A549 (cell line): ENCODE measurements at regions not wholly inside any gene's neighbourhood (a gene's known extent, or its start where the extent isn't known, plus 50 kb on each side); places are given as distances from the start of the nearest gene placed in this dataset.

Experiments used
- ATAC-seq, 2 experiments: fragments of 200-7000 bp in 1 of 2; fragments of >200 bp in 1 of 2; cut with Nextera tagmentation in 1 of 2; cut with Tn5 transposase in 1 of 2; 3 replicates each; pipeline versions ENCODE4 v1.8.0 to v1.9.1; 2018 to 2020; ENCODE audit warnings: mild to moderate bottlenecking in 1 of 2, moderate library complexity in 1 of 2
- CTCF ChIA-PET: fragments of 300-600 bp; sonication (Branson Sonifier 250); formaldehyde crosslinking; extraction: SDS; loops from one replicate; lab custom pipeline; 2021; ENCODE audit warnings: antibody characterized with exemption, inconsistent platforms; lab: Yijun Ruan, JAX
- POLR2A ChIA-PET: fragments of 350-600 bp; formaldehyde crosslinking; extraction: SDS; loops from one replicate; lab custom pipeline; 2021; ENCODE audit warnings: antibody characterized with exemption, inconsistent platforms; lab: Yijun Ruan, JAX
- DNase-seq, 2 experiments: peaks; one replicate each; pipeline versions ENCODE4 v3.0.0 to v3.0.0-alpha.2; 2011 to 2016; ENCODE audit warnings: low read depth in 1 of 2, low spot score in 1 of 2
- FAIRE-seq: peaks from 2 replicates; lab custom pipeline; 2011; peaks lifted over from hg19 to GRCh38; lab: Jason Lieb, UNC
- H3K27ac ChIP-seq, 2 experiments: fragments of >200 bp; sonication (Bioruptor Twin); formaldehyde crosslinking; 3 replicates each; pipeline ENCODE4 v1.5.1; 2016 to 2017
- H3K4me1 ChIP-seq: fragments of >200 bp; sonication (Bioruptor Twin); formaldehyde crosslinking; 3 replicates; pipeline ENCODE4 v1.6.1; 2016
- H3K4me2 ChIP-seq: fragments of >200 bp; sonication (Bioruptor Twin); formaldehyde crosslinking; 3 replicates; pipeline ENCODE4 v1.6.1; 2016
- H3K4me3 ChIP-seq: fragments of >200 bp; sonication (Bioruptor Twin); formaldehyde crosslinking; 3 replicates; pipeline ENCODE4 v1.5.1; 2016
- H3K9me3 ChIP-seq: fragments of >200 bp; sonication (Bioruptor Twin); formaldehyde crosslinking; 3 replicates; pipeline ENCODE4 v1.6.1; 2016
- BCL3 ChIP-seq: fragments of >200 bp; sonication (Bioruptor Twin); formaldehyde crosslinking; IDR thresholded peaks from 3 replicates; pipeline ENCODE4 v1.6.1; 2016
- BHLHE40 ChIP-seq: IDR thresholded peaks from 2 replicates; pipeline ENCODE4 v1.6.1; 2012; ENCODE audit warnings: low read depth, low read length, inconsistent platforms
- CHD4 ChIP-seq: fragments of 200-600 bp; sonication (generic); IDR thresholded peaks from 2 replicates; pipeline ENCODE4 v1.6.1; 2016; ENCODE audit warnings: antibody characterized with exemption, mild to moderate bottlenecking, borderline replicate concordance
- CTCF ChIP-seq: fragments of >200 bp; sonication (Bioruptor Twin); formaldehyde crosslinking; IDR thresholded peaks from 3 replicates; pipeline ENCODE4 v1.5.1; 2016
- E2F6 ChIP-seq: IDR thresholded peaks from 2 replicates; pipeline ENCODE4 v1.6.1; 2012; ENCODE audit warnings: low read depth, borderline replicate concordance
- EHMT2 ChIP-seq: fragments of 200-600 bp; sonication (generic); IDR thresholded peaks from 2 replicates; pipeline ENCODE4 v1.6.1; 2016; ENCODE audit warnings: antibody characterized with exemption, low read depth, mild to moderate bottlenecking, moderate library complexity
- EP300 ChIP-seq, 2 experiments: fragments of >200 bp; sonication (Bioruptor Twin); formaldehyde crosslinking; IDR thresholded peaks; 2 replicates in 1 of 2; 3 replicates in 1 of 2; pipeline ENCODE4 v1.6.1; 2016 to 2017
- ESRRA ChIP-seq: fragments of 150-350 bp; IDR thresholded peaks from 2 replicates; pipeline ENCODE4 v1.6.1; 2014; ENCODE audit warnings: mild to moderate bottlenecking, low read length, borderline replicate concordance
- FOSB ChIP-seq: fragments of 250-450 bp; sonication (Bioruptor Pico); IDR thresholded peaks from 2 replicates; pipeline ENCODE4 v1.5.0; 2020; ENCODE audit warnings: mild to moderate bottlenecking, moderate library complexity
- FOSL2 ChIP-seq, 2 experiments: fragments of 450-650 bp in 1 of 2; fragments of >200 bp in 1 of 2; sonication (Bioruptor Twin) in 1 of 2; formaldehyde crosslinking; IDR thresholded peaks; 2 replicates each; pipeline versions ENCODE4 v1.5.0 to v1.6.1; 2016 to 2020; ENCODE audit warnings: mild to moderate bottlenecking in 1 of 2, moderate library complexity in 1 of 2
- HES2 ChIP-seq: fragments of >200 bp; sonication (Bioruptor Twin); formaldehyde crosslinking; IDR thresholded peaks from 2 replicates; pipeline ENCODE4 v1.6.1; 2016
- HOXA7 ChIP-seq: fragments of 250-450 bp; sonication (Bioruptor Pico); IDR thresholded peaks from 2 replicates; pipeline ENCODE4 v1.5.0; 2020; ENCODE audit warnings: mild to moderate bottlenecking, moderate library complexity
- JUNB ChIP-seq: fragments of >200 bp; sonication (Bioruptor Twin); formaldehyde crosslinking; IDR thresholded peaks from 2 replicates; pipeline ENCODE4 v1.6.1; 2016
- NPAS2 ChIP-seq: fragments of 250-450 bp; sonication (Bioruptor Pico); IDR thresholded peaks from 2 replicates; pipeline ENCODE4 v1.8.0; 2022; ENCODE audit warnings: mild to moderate bottlenecking, moderate library complexity, borderline replicate concordance
- PBX3 ChIP-seq: IDR thresholded peaks from 2 replicates; pipeline ENCODE4 v1.6.1; 2012
- POLR2A ChIP-seq: IDR thresholded peaks from 2 replicates; pipeline ENCODE4 v1.6.1; 2012; ENCODE audit warnings: mild to moderate bottlenecking, low read length
- RAD21 ChIP-seq, 2 experiments: fragments of >200 bp in 1 of 2; sonication (Bioruptor Twin) in 1 of 2; formaldehyde crosslinking in 1 of 2; IDR thresholded peaks in 1 of 2; conservative IDR thresholded peaks in 1 of 2; 2 replicates in 1 of 2; 3 replicates in 1 of 2; pipeline ENCODE4 v1.6.1; 2012 to 2018; ENCODE audit warnings: inconsistent platforms in 1 of 2
- RARB ChIP-seq: fragments of 250-450 bp; sonication (Bioruptor Pico); IDR thresholded peaks from 2 replicates; pipeline ENCODE4 v1.8.0; 2021; ENCODE audit warnings: mild to moderate bottlenecking, moderate library complexity
- RCOR1 ChIP-seq: fragments of 150-350 bp; IDR thresholded peaks from 2 replicates; pipeline ENCODE4 v1.6.1; 2014; ENCODE audit warnings: antibody characterized with exemption, low read length, low read depth
- REST ChIP-seq: fragments of 200-600 bp; sonication (generic); IDR thresholded peaks from 2 replicates; pipeline ENCODE4 v1.6.1; 2016; ENCODE audit warnings: antibody characterized with exemption, mild to moderate bottlenecking, moderate library complexity
- TFCP2L1 ChIP-seq: fragments of 250-450 bp; sonication (Bioruptor Pico); IDR thresholded peaks from 2 replicates; pipeline ENCODE4 v1.5.0; 2021; ENCODE audit warnings: mild to moderate bottlenecking
- TP53 ChIP-seq: fragments of 250-450 bp; sonication (Bioruptor Pico); IDR thresholded peaks from 2 replicates; pipeline ENCODE4 v1.5.0; 2021; ENCODE audit warnings: mild to moderate bottlenecking, moderate library complexity
- ZC3H11A ChIP-seq: fragments of 450-650 bp; IDR thresholded peaks from 2 replicates; pipeline ENCODE4 v1.6.1; 2014; ENCODE audit warnings: antibody characterized with exemption, mild to moderate bottlenecking
- ZFP36 ChIP-seq: fragments of 450-650 bp; IDR thresholded peaks from 2 replicates; pipeline ENCODE4 v1.6.1; 2014; ENCODE audit warnings: borderline replicate concordance; ENCODE audit not compliant: partially characterized antibody
- WGBS: methylation state at CpG from one replicate; pipeline ENCODE4 v1.1.6; 2017; ENCODE audit errors: missing lambda C conversion rate; 5-methylcytosine and 5-hydroxymethylcytosine counted together

- FAIRE-seq = no peak
- no peak for ATAC-seq
- Histone ChIP-seq H3K4me3 (no peak overlapping the region), H3K4me2 (no peak overlapping the region), H3K4me1 (peaks cover 6% of the 10 kb centered on the region; the same call in 1 of the 3 replicates), H3K27ac (no peak overlapping the region), H3K9me3 (no peaks in the 10 kb centered on the region)
- 87% methylated on average over 22 of the region's 22 CpGs for WGBS
- POLR2A ChIA-PET = no interaction called here
- TF ChIP-seq TFCP2L1 (CRISPR knock-in tag) (no peak), FOSB (CRISPR knock-in tag) (no peak), CHD4 (no peak), E2F6 (no peak), PBX3 (no peak), RCOR1 (no peak), BCL3 (no peak), EHMT2 (no peak), TP53 (CRISPR knock-in tag) (no peak), JUNB (no peak), POLR2A (no peak), EP300 (IDR thresholded peaks at IDR 0.05) (no peak), ZFP36 (no peak), ESRRA (no peak), HES2 (no peak)
- CTCF ChIA-PET = interaction anchor here (1.5 kb wide), 1 partner anchor 58 kb away, joined by 4 read pairs; no protein-coding TSS in a partner anchor
- no peak for DNase-seq
Measured at GRCh38 chr20:57053793-57054552, 212.5 kb downstream of the BMP7 start.

- ATAC-seq (no peak), FAIRE-seq (no peak), DNase-seq (no peak)
- H3K9me3 ChIP-seq = no peaks in the 10 kb centered on the region
- no peak overlapping the region for H3K27ac ChIP-seq
- ChIA-PET CTCF (no interaction called here), POLR2A (no interaction called here)
- 65% methylated on average over 9 of the region's 9 CpGs for WGBS
- H3K4me2 ChIP-seq = no peak overlapping the region
- H3K4me3 ChIP-seq = no peak overlapping the region
- H3K4me1 ChIP-seq = peaks cover 6% of the 10 kb centered on the region; the same call in 1 of the 3 replicates
- TF ChIP-seq ESRRA (no peak), RAD21 (conservative IDR thresholded peaks at IDR 0.05 in 1 of 2, IDR thresholded peaks at IDR 0.05 in 1 of 2) (no peak), ZFP36 (no peak), PBX3 (no peak), CTCF (no peak), CHD4 (no peak), EP300 (IDR thresholded peaks at IDR 0.05) (no peak), E2F6 (no peak), TFCP2L1 (CRISPR knock-in tag) (no peak), HOXA7 (CRISPR knock-in tag) (no peak), FOSL2 (IDR thresholded peaks at IDR 0.05) (no peak), FOSL2 (CRISPR knock-in tag; IDR thresholded peaks at IDR 0.05) (no peak), REST (no peak), RARB (CRISPR knock-in tag) (no peak), ZC3H11A (no peak), BHLHE40 (no peak), NPAS2 (no peak), JUNB (no peak)
Measured at GRCh38 chr20:57055345-57055744, 211.1 kb downstream of the BMP7 start.
